ENCODE measurements at regions not wholly inside any gene's neighbourhood (a gene's known extent, or its start where the extent isn't known, plus 50 kb on each side); places are given as distances from the start of the nearest gene placed in this dataset.

DNA sequence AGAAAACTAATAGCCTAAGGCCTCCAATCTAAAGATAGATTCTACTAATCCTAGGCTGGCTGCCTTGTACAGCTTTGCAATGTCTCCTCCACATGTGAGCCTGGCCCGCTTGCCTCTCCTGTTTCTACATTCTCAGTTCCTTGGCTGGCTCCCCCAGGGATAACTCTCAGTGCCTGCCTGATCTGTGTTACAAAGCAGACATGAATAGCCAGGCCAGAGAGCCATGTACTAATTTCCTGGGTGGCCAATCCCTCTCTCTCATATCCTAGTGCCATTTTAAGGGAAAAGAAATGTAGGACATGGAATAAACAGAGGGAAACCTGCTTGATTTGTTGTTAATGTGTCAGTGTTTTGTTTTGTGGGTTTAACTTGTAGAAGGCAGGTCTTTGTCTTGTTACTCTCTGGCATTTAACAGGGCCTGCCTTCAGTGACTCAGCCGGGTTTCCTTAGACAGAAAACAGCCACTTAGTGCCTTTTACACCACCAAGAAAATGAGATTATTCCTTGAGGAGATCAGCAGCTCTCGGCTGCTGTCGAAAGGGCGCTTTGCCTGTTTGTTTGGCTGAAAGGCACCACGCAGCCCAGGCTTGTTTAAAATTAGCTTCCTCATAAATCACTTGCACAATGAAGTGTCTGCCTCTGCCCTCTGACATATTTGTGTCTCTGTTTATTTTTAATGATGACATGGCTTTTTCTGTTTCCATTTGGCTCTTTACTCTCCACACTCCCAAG is 702.7 kb downstream of the MAFB start:
- Histone ChIP-seq H3K9ac (replicated peaks in 1 of 4; ENCODE audit: extremely low read depth in 1 of 4, low read depth in 3 of 4, low read length in 3 of 4) (no peak overlapping the region), H2BK15ac (ENCODE audit: low read length) (no peak overlapping the region), H3K23me2 (ENCODE audit: low read depth, low read length) (peaks cover 2% of the 10 kb centered on the region; the same call in 1 of the 2 replicates), H2AK5ac (ENCODE audit: low read depth, low read length) (no peak overlapping the region), H3K23ac (ENCODE audit: insufficient read length) (no peak overlapping the region), H3K4me3 (ENCODE audit: extremely low read depth in 1 of 4, insufficient read depth in 2 of 4, low read depth in 3 of 4, low read length in 4 of 4) (no peak overlapping the region), H4K91ac (replicated peaks; ENCODE audit: insufficient read length, low read length) (no peak overlapping the region), H3K79me2 (ENCODE audit: control insufficient read depth in 1 of 2, insufficient read depth in 2 of 2, low read length in 2 of 2) (no peaks in the 10 kb centered on the region), H2BK20ac (ENCODE audit: low read length) (no peak overlapping the region), H2BK12ac (ENCODE audit: low read depth, low read length) (no peak overlapping the region), H3K14ac (ENCODE audit: insufficient read length) (no peak overlapping the region), H3K79me1 (ENCODE audit: low read depth, low read length) (no peaks in the 10 kb centered on the region), H2BK120ac (replicated peaks; ENCODE audit: low read depth, low read length) (no peak overlapping the region), H3K4ac (replicated peaks; ENCODE audit: insufficient read length, low read depth, low read length) (no peak overlapping the region), H4K20me1 (replicated peaks in 1 of 2; ENCODE audit: control insufficient read depth in 1 of 2, insufficient read depth in 2 of 2, low read length in 2 of 2) (no peaks in the 10 kb centered on the region), H2BK5ac (ENCODE audit: low read depth, low read length) (no peak overlapping the region), H3K27ac (ENCODE audit: low read depth, low read length) (no peak overlapping the region), H3K36me3 (ENCODE audit: control insufficient read depth in 2 of 4, insufficient read depth in 4 of 4, low read length in 3 of 4) (no peaks in the 10 kb centered on the region), H3K4me1 (replicated peaks in 1 of 4; ENCODE audit: control insufficient read depth in 3 of 4, insufficient read depth in 4 of 4, low read length in 3 of 4) (peaks cover 1 to 10% (median 5%) of the 10 kb centered on the region in 4 experiments; a peak in 5 of 7 replicates), H2AFZ (ENCODE audit: low read length) (peak overlapping the region; percentile 93; the same call in 1 of the 2 replicates), H3K9me3 (ENCODE audit: insufficient read depth in 2 of 2, low read depth in 1 of 2, low read length in 1 of 2) (no peaks in the 10 kb centered on the region), H3K18ac (ENCODE audit: extremely low read depth, low read length) (no peak overlapping the region), H4K8ac (ENCODE audit: extremely low read depth, insufficient read depth, low read length) (no peak overlapping the region), H3K4me2 (ENCODE audit: insufficient read depth in 1 of 2, low read depth in 2 of 2, low read length in 2 of 2) (no peak overlapping the region), H3K27me3 (replicated peaks in 1 of 4; ENCODE audit: control insufficient read depth in 3 of 4, extremely low read depth in 1 of 4, insufficient read depth in 3 of 4, low read length in 3 of 4) (no peaks in the 10 kb centered on the region), H4K5ac (ENCODE audit: insufficient read length, low read depth, low read length) (no peak overlapping the region), H3K56ac (replicated peaks; ENCODE audit: insufficient read length, low read depth, low read length) (no peak overlapping the region)
- FAIRE-seq (peak; percentile 55), DNase-seq (ENCODE audit: low read depth in 1 of 2, low spot score in 2 of 2) (peak; percentile 7 to 52)
- WGBS, 2 experiments (ENCODE audit: extremely low coverage in 1 of 2, insufficient coverage in 1 of 2, insufficient read length in 1 of 2, insufficient replicate concordance in 2 of 2, low coverage in 1 of 2, low lambda C conversion rate in 2 of 2, missing lambda C conversion rate in 1 of 2): 87% methylated on average over 6 of the region's 6 CpGs; no CpG with 5 or more reads in 1 of the 2 experiments
- POLR2A ChIA-PET (ENCODE audit: partially characterized antibody): no interaction called here
- CTCF ChIA-PET (ENCODE audit: partially characterized antibody): interaction anchor here (1.2 kb wide), 1 partner anchor 36 kb away, joined by 3 read pairs; no protein-coding TSS in a partner anchor
- TF ChIP-seq CREB1 (IDR thresholded peaks at IDR 0.05) (no peak), ASH2L (IDR thresholded peaks at IDR 0.05; ENCODE audit: low read length) (no peak), NRF1 (IDR thresholded peaks at IDR 0.05; ENCODE audit: low read depth, low read length) (no peak), SRF (IDR thresholded peaks at IDR 0.05; ENCODE audit: low read depth, low read length) (no peak)
